GM18907 (cell line): ENCODE measurements at regions not wholly inside any gene's neighbourhood (a gene's known extent, or its start where the extent isn't known, plus 50 kb on each side); places are given as distances from the start of the nearest gene placed in this dataset.
A peak's percentile ranks its signal among the peaks of the same experiment; 100 is the strongest.

Experiments used
- ATAC-seq: cut with Tn5 transposase; IDR thresholded peaks from one replicate; pipeline ENCODE4 v1.9.1; 2021; ENCODE audit warnings: mild to moderate bottlenecking, moderate library complexity; ENCODE audit not compliant: unreplicated experiment

GRCh38 chr2:191557841-191558240, 120.1 kb upstream of the NABP1 start:
- ATAC-seq = no peak

DNA sequence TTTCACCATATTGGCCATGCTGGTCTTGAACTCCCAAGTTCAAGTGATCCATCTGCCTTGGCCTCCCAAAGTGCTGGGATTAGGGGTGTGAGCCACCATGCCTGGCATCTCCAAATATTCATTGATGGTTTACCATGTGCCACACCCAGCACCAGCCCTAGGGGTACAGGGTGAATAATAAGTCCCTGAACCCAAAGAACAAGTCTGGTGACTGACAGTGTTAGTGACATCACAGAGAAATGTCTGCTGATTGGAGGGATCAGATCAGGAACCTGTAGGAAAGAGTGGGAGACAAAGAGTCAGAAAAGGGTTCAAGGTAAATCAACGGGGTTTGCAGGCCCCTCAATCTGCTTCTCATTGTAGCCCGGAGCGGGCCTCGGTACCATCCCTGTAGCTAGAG, 118.4 kb upstream of the NABP1 start:
- no peak for ATAC-seq

DNA sequence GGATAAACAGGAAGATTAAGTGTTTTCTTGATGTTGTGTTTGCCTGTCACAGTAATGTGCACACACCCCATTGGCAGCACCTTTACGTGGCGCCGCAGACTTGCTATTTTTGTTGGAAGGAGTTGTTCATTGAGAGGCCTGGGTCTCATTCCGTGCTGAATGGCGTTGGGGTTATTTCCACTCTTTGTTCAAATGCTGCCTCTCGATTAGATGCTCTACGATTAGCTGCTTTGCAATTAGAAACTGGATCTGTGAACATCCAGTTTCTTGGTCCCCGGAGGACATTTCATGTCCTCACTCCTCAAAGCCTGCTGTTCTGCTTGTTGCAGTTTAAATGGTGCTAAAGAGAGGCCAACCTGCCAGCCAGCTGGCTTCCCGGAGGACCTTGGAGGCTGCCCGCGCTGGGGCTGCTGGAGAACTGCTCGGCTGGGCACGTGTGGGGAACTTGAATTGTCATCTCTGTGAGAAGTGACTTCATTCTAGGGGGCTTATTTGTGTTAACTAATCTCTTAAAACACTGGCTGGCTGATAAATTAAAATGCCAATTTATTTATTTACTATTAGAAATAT, 117.4 kb upstream of the NABP1 start:
- no peak for ATAC-seq

DNA sequence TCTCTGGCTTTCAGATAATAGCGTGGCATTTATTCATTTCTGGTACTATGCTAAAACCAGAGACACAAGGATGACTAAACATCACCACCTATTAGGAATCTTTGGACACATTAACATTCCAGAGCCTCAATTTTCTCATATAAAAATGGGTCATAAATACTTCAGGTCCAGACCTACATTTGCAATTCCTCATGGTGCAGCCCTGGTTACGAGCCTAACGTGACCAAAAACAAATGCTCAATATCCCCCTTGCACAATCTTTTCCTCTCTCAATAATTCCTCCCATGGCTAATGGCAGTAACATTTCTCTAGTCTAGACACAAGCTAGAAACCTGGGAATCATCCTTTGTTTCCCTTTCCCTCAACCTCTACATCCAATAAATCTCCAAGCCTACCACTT, 112.8 kb upstream of the NABP1 start:
- ATAC-seq = no peak

DNA sequence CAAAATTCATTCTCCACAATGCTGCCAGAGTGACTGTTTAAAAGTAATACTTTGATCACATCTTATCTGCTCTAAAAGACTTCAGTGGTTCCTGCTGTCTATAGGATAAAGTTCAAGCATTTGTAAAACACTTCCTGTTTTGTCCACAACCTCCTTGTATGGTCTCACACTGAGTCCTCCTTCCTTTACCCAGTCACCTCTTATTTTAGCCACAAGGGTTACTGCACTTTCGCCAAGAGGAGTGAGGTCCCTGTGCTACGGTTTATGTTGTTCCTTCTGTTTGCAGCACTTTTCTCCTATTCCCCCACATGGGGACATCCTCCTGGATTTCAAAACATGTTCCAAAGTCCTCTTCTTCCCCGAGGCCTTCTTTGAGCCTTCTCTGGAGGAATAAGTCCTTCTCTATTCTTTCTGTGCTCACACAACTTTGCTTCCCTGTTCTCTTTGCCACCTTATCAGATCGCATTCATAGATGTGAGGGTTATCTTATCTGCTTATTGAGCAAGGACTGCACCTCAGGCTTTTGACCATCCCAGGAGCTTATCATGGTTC, 112.2 kb upstream of the NABP1 start:
- ATAC-seq = peak; percentile 81

DNA sequence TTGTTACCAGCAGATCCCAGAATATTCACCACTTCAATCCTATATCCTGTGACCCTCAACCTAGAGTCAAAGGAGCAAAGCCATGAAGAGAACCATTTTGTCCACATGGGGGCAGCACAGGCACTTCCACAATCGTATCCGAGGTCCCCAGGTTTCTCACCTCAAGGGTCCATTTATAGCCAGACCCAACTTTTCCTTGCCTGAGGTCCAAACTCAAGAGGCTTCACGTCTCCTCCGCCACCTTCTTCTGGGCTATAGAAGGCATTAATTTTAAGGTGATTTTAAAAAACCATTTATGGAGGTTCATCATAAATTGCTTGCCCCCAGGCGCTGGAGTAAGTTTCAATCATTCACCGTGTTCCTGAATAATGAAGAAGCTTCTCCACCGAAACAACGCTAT, 111.6 kb upstream of the NABP1 start:
- peak; percentile 77 for ATAC-seq

DNA sequence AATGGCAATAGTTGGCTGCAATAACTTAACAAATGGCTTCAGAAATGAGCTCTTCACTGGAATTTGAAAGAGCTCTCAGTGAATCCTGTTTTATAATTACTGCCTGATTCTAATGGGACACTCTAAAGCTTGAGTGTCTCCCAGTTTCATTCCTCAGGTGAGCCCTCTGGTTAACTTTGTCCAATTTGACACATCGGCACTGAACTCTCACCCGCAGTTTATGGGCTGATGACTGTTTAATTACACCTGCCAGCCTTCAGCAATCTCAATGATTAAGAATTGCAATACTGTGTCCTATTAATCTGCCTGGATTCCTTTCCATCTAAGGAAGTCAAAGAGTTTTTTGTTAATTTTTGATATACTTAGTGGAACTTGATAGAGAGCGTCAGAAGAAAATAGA, 110.7 kb upstream of the NABP1 start:
- ATAC-seq = no peak

GRCh38 chr2:191569025-191569424, 108.9 kb upstream of the NABP1 start:
- no peak for ATAC-seq

GRCh38 chr2:191571163-191571769, 106.7 kb upstream of the NABP1 start:
- ATAC-seq = peak; percentile 60

- no peak for ATAC-seq
Observed at GRCh38 chr2:191572319-191572718, 105.6 kb upstream of the NABP1 start.

DNA sequence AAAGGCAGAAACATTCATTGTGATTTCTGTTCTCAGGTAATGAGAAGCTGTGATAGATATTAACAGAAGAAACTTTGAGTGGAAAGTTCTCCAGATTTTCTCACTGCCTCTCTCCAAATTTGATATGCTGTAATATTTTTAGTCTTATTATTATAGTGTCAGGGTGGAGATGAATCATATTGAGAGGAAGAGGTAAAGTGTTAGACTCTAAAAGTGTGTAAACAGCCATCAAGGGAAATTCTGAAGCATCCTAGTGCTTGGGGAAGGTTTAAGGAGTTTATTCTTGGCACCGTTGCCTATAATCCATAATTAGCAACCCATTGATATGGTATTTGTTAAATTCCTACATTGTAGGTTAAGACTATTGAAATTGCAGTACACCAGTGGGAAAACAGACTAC, 104.7 kb upstream of the NABP1 start:
- no peak for ATAC-seq

DNA sequence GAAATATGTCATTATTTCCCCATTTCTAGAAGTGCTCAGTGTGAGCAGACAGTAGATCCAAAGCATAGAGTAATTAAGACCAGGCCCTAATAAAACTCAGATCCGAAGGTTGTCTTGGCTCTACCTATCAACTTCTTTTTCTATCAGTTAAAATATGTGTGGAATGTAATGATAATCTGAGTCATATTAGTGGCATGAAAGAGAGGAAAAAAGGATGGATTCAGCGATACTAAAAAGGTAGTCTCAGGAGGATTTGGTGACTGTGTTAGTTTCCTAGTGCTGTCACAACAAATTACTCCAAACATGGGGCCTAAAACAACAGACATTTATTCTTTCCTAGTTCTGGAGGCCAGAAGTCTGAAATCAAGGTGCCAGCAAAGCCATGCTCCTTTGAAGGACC, 103.7 kb upstream of the NABP1 start:
- no peak for ATAC-seq

GRCh38 chr2:191577605-191578004, 100.3 kb upstream of the NABP1 start:
- no peak for ATAC-seq

- no peak for ATAC-seq
Observed at GRCh38 chr2:191578031-191578430, 99.9 kb upstream of the NABP1 start.

- no peak for ATAC-seq
Observed at GRCh38 chr2:191580581-191580980, 97.4 kb upstream of the NABP1 start.

- no peak for ATAC-seq
Observed at GRCh38 chr2:191581003-191581402, 96.9 kb upstream of the NABP1 start.

GRCh38 chr2:191582355-191582754, 95.6 kb upstream of the NABP1 start:
- ATAC-seq = no peak

GRCh38 chr2:191591025-191591424, 86.9 kb upstream of the NABP1 start:
- ATAC-seq = no peak

GRCh38 chr2:191593622-191594385, 84.1 kb upstream of the NABP1 start:
- ATAC-seq = no peak

GRCh38 chr2:191597186-191597751, 80.7 kb upstream of the NABP1 start:
- ATAC-seq = no peak

DNA sequence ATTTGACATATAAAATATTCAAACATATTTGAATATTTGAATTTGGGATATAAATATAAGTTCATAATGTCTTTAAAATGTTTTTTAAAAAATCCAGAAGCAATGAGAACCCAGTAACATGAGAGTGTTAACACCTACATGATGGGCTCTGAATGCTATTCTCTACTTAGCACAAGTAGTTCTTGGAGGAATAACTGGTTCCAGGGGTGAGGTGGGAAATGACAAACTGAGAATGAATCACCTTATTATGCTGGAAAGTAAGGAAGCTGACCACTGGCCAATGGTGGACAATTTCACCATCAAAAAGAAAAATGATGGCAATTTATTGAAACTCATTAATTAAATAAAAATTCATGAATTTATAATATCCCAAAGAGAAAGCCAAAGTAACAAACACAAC, 79.6 kb upstream of the NABP1 start:
- no peak for ATAC-seq

- no peak for ATAC-seq
Observed at GRCh38 chr2:191601060-191601459, 76.9 kb upstream of the NABP1 start.
